ENCODE measurements at regions not wholly inside any gene's neighbourhood (a gene's known extent, or its start where the extent isn't known, plus 50 kb on each side); places are given as distances from the start of the nearest gene placed in this dataset.

- H3K4me1 Mint-ChIP-seq, result no peaks in the 10 kb centered on the region
- H3K27me3 Mint-ChIP-seq (ENCODE audit: low read depth, poor library complexity), result no peaks in the 10 kb centered on the region
- no peak overlapping the region for H3K27ac Mint-ChIP-seq
- DNase-seq, result no peak
- no peak overlapping the region for H3K4me3 Mint-ChIP-seq
- no peaks in the 10 kb centered on the region for H3K36me3 Mint-ChIP-seq (ENCODE audit: low read depth)
- no peak for TF ChIP-seq CTCF (IDR thresholded peaks at IDR 0.05)
- H3K9me3 Mint-ChIP-seq, result no peaks in the 10 kb centered on the region
Observed at GRCh38 chr14:42602336-42602845, 995.7 kb downstream of the LRFN5 start.

DNA sequence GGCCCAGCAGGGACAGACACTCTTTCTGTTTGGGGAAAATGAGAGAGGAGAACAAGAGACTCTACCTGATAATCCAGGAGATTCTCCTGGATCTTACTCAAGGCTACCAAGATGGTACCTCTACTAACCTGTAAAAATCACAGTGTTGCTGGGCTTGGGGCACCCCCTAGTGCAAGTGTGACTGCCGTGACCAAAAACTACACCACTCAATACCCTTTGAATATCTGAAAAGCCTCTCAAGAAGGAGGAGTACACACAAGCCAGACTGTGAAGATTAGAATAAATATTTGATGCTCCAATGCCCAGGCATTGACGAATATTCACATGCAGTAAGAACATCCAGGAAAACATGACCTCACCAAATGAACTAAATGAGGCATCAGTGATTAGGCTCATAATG, 965.4 kb downstream of the LRFN5 start:
- Mint-ChIP-seq H3K4me3 (no peak overlapping the region), H3K4me1 (no peaks in the 10 kb centered on the region), H3K36me3 (ENCODE audit: low read depth) (no peaks in the 10 kb centered on the region), H3K9me3 (peaks cover 45% of the 10 kb centered on the region), H3K27ac (no peak overlapping the region), H3K27me3 (ENCODE audit: low read depth, poor library complexity) (no peaks in the 10 kb centered on the region)
- TF ChIP-seq CTCF (IDR thresholded peaks at IDR 0.05), result no peak
- DNase-seq, result no peak

- Mint-ChIP-seq H3K4me1 (no peaks in the 10 kb centered on the region), H3K9me3 (peaks cover 20% of the 10 kb centered on the region), H3K4me3 (no peak overlapping the region), H3K27ac (no peak overlapping the region), H3K36me3 (ENCODE audit: low read depth) (no peaks in the 10 kb centered on the region), H3K27me3 (ENCODE audit: low read depth, poor library complexity) (no peaks in the 10 kb centered on the region)
- TF ChIP-seq CTCF (IDR thresholded peaks at IDR 0.05), result no peak
- DNase-seq, result no peak
Observed at GRCh38 chr14:42569227-42569626, 962.6 kb downstream of the LRFN5 start.

- no peak for DNase-seq
- Mint-ChIP-seq H3K27ac (no peak overlapping the region), H3K9me3 (peaks cover 4% of the 10 kb centered on the region), H3K27me3 (ENCODE audit: low read depth, poor library complexity) (no peaks in the 10 kb centered on the region), H3K36me3 (ENCODE audit: low read depth) (no peaks in the 10 kb centered on the region), H3K4me1 (no peaks in the 10 kb centered on the region), H3K4me3 (no peak overlapping the region)
- no peak for TF ChIP-seq CTCF (IDR thresholded peaks at IDR 0.05)
Observed at GRCh38 chr14:42565556-42565955, 958.9 kb downstream of the LRFN5 start.

GRCh38 chr14:42563313-42563712, 956.6 kb downstream of the LRFN5 start:
- no peaks in the 10 kb centered on the region for H3K27me3 Mint-ChIP-seq (ENCODE audit: low read depth, poor library complexity)
- no peak for DNase-seq
- no peak for TF ChIP-seq CTCF (IDR thresholded peaks at IDR 0.05)
- no peak overlapping the region for H3K4me3 Mint-ChIP-seq
- H3K27ac Mint-ChIP-seq, result no peak overlapping the region
- no peaks in the 10 kb centered on the region for H3K4me1 Mint-ChIP-seq
- peaks cover 4% of the 10 kb centered on the region for H3K9me3 Mint-ChIP-seq
- no peaks in the 10 kb centered on the region for H3K36me3 Mint-ChIP-seq (ENCODE audit: low read depth)

DNA sequence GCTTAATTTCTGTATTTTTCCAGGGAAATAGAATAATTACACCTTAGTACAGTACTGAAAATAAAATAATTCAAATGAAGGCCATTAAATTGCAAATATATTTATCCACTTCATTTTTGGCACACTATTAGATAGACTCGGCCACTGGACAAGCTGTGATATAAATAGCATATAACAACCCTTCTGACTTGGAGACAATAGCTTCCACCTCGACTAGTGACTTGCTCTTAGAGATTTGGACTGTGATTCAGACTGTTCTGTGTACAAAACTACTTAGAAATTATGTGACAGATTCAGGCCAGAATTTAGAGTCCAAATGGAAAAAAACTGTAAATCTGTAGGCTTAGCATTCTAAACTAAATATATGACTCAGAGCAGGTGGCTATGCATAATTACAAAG, 949.9 kb downstream of the LRFN5 start:
- no peaks in the 10 kb centered on the region for H3K27me3 Mint-ChIP-seq (ENCODE audit: low read depth, poor library complexity)

More for the DNA sequence above, 949.9 kb downstream of the LRFN5 start:
- no peaks in the 10 kb centered on the region for H3K36me3 Mint-ChIP-seq (ENCODE audit: low read depth)
- H3K4me1 Mint-ChIP-seq, result no peaks in the 10 kb centered on the region
- no peak for DNase-seq
- H3K9me3 Mint-ChIP-seq, result no peaks in the 10 kb centered on the region
- no peak overlapping the region for H3K27ac Mint-ChIP-seq
- H3K4me3 Mint-ChIP-seq, result no peak overlapping the region
- no peak for TF ChIP-seq CTCF (IDR thresholded peaks at IDR 0.05)

Measured in nephron progenitor cell (in vitro differentiated cells).